ENCODE measurements at regions not wholly inside any gene's neighbourhood (a gene's known extent, or its start where the extent isn't known, plus 50 kb on each side); places are given as distances from the start of the nearest gene placed in this dataset.

GRCh38 chr20:40037511-40037910 is 651.5 kb downstream of the MAFB start:
- Histone ChIP-seq H3K36me3 (no peaks in the 10 kb centered on the region), H3K9me3 (peaks cover 0 to 7% (median 0%) of the 10 kb centered on the region in 12 donors), H3K27me3 (peaks cover 0 to 6% (median 0%) of the 10 kb centered on the region in 9 donors), H3K4me1 (no peaks in the 10 kb centered on the region), H3K27ac (no peak overlapping the region), H3K4me3 (no peak overlapping the region)
- ATAC-seq (no peak), DNase-seq (no peak)
- WGBS, 4 donors: 87 to 94% (median 88%) methylated on average over 1 of the region's 1 CpG
- intact Hi-C loops (cut with DNase I): no loop called here
- no peak for TF ChIP-seq CTCF (IDR thresholded peaks at IDR 0.05)
- TF ChIP-seq POLR2A (IDR thresholded peaks at IDR 0.05): no peak

GRCh38 chr20:40029589-40029988 is 659.4 kb downstream of the MAFB start:
- intact Hi-C loops (cut with DNase I): no loop called here
- Histone ChIP-seq H3K36me3 (no peaks in the 10 kb centered on the region), H3K27me3 (peaks cover 0 to 4% (median 0%) of the 10 kb centered on the region in 9 donors), H3K4me3 (no peak overlapping the region), H3K4me1 (no peaks in the 10 kb centered on the region), H3K27ac (no peak overlapping the region), H3K9me3 (no peaks in the 10 kb centered on the region)
- WGBS, 4 donors: 89 to 93% (median 91%) methylated on average over 2 of the region's 2 CpGs
- ATAC-seq: no peak
- no peak for TF ChIP-seq POLR2A (IDR thresholded peaks at IDR 0.05)
- TF ChIP-seq CTCF (IDR thresholded peaks at IDR 0.05): no peak
- no peak for DNase-seq

DNA sequence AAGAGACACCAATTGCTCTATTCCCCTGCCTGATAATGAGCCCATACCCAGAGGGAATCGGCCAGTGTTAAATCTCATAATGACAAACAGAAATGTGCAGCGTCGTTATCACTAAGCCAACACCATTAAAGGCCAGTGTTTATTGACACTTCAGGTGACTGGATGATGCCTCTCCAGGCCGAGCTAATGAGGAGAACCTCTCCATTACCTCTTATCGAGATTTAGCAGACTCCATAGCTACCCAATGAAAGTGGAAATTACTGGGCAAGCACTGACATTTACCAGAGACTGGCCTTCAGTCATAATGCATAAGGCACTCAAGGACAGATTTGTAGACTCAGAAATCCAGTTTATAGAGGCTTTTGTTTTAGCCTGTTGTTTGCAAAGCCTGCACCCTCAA is 669.5 kb downstream of the MAFB start:
- H3K4me3 ChIP-seq: no peak overlapping the region
- H3K36me3 ChIP-seq: no peaks in the 10 kb centered on the region
- ATAC-seq: no peak
- DNase-seq: no peak
- H3K27ac ChIP-seq: no peak overlapping the region
- H3K27me3 ChIP-seq: no peaks in the 10 kb centered on the region
- no peaks in the 10 kb centered on the region for H3K9me3 ChIP-seq
- WGBS, 4 donors: 45 to 55% (median 51%) methylated on average over 5 of the region's 5 CpGs
- TF ChIP-seq POLR2A (IDR thresholded peaks at IDR 0.05) (no peak), CTCF (IDR thresholded peaks at IDR 0.05) (no peak)
- no peaks in the 10 kb centered on the region for H3K4me1 ChIP-seq
- intact Hi-C loops (cut with DNase I): no loop called here

DNA sequence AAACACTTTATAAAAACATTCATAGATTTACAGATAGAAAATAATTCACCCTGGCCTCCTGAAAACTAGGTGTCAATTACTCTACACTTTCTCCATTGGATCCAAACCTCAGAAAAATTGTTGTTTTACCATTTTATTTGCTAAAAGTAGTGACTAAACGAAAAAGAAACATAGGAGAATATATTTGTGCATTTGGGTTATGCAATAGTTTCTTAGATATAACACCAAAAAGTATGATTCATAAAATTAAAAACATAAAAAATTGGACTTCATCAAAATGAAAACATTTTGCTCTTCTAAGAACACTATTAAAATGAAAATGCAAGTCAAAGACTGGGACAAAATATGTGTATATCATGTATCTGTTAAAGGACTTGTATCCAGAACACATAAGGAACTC is 671.3 kb downstream of the MAFB start:
- intact Hi-C loops (cut with DNase I): no loop called here
- ATAC-seq (no peak), DNase-seq (no peak)
- WGBS, 4 donors: 28 to 60% (median 53%) methylated on average over 1 of the region's 1 CpG
- Histone ChIP-seq H3K9me3 (no peaks in the 10 kb centered on the region), H3K4me3 (no peak overlapping the region), H3K36me3 (no peaks in the 10 kb centered on the region), H3K27ac (no peak overlapping the region), H3K27me3 (no peaks in the 10 kb centered on the region), H3K4me1 (no peaks in the 10 kb centered on the region)
- TF ChIP-seq CTCF (IDR thresholded peaks at IDR 0.05) (no peak), POLR2A (IDR thresholded peaks at IDR 0.05) (no peak)
